Colonic mucosa (tissue), 4 donors: ENCODE measurements at regions not wholly inside any gene's neighbourhood (a gene's known extent, or its start where the extent isn't known, plus 50 kb on each side); places are given as distances from the start of the nearest gene placed in this dataset.

Source experiments
- DNase-seq: peaks from one replicate; pipeline ENCODE4 v3.0.0-alpha.2; 2020
- H3K27ac ChIP-seq: fragments of 200-600 bp; one replicate; pipeline ENCODE4 v1.8.0; 2021
- H3K27me3 ChIP-seq: fragments of 200-600 bp; one replicate; pipeline ENCODE4 v1.8.0; 2021
- H3K36me3 ChIP-seq: fragments of 200-600 bp; one replicate; pipeline ENCODE4 v1.8.0; 2021
- H3K4me1 ChIP-seq: fragments of 200-600 bp; one replicate; pipeline ENCODE4 v1.8.0; 2021; ENCODE audit warnings: mild to moderate bottlenecking
- H3K4me3 ChIP-seq: fragments of 200-600 bp; one replicate; pipeline ENCODE4 v1.8.0; 2021
- H3K9ac ChIP-seq, 2 donors: one replicate each; pipeline ENCODE4 v1.7.0; 2013; ENCODE audit warnings: control low read depth in 2 of 2, low read depth in 2 of 2, low read length in 2 of 2
- H3K9me3 ChIP-seq: fragments of 200-600 bp; one replicate; pipeline ENCODE4 v1.8.0; 2021
- intact Hi-C: fragments of 100-400 bp; cut with DNase I; formaldehyde crosslinking; loops from one replicate; pipeline ENCODE4 v1.14.1; 2022
- TF ChIP-seq, protein P1 (sequence below): fragments of 200-600 bp; IDR thresholded peaks from one replicate; pipeline ENCODE4 v1.8.0; 2022; ENCODE audit warnings: antibody characterized with exemption, mild to moderate bottlenecking
- donor health status: healthy.
- donor health status: DM: no; HTN: no; CAD: no.
- donor health status: DM: no; HTN: no; CAD: no.

DNA sequence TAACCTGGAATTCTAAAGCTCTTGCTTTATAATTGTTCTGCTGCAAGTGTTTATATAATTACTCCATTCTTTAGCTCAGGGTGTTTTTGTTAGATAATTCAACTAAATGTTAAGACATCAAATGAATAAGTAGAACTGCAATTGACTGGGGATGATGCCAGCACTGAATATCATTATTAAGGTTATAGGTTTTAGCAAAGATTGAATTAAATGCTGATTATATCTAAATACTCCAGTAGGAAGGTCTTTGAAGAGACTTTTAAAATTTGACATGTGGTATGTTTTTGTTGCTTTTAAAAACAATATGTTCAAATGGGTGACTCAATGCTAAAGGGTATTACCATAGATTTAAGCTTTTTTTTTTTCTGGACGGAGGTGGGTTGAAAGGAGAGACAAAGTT is 170.1 kb upstream of the THUMPD2 start:
- TF ChIP-seq, protein P1, sequence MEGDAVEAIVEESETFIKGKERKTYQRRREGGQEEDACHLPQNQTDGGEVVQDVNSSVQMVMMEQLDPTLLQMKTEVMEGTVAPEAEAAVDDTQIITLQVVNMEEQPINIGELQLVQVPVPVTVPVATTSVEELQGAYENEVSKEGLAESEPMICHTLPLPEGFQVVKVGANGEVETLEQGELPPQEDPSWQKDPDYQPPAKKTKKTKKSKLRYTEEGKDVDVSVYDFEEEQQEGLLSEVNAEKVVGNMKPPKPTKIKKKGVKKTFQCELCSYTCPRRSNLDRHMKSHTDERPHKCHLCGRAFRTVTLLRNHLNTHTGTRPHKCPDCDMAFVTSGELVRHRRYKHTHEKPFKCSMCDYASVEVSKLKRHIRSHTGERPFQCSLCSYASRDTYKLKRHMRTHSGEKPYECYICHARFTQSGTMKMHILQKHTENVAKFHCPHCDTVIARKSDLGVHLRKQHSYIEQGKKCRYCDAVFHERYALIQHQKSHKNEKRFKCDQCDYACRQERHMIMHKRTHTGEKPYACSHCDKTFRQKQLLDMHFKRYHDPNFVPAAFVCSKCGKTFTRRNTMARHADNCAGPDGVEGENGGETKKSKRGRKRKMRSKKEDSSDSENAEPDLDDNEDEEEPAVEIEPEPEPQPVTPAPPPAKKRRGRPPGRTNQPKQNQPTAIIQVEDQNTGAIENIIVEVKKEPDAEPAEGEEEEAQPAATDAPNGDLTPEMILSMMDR: no peak
- no peaks in the 10 kb centered on the region for H3K9me3 ChIP-seq
- no peaks in the 10 kb centered on the region for H3K36me3 ChIP-seq
- no peak for DNase-seq
- H3K9ac ChIP-seq: no peak overlapping the region
- H3K27me3 ChIP-seq: no peaks in the 10 kb centered on the region
- intact Hi-C loops: no loop called here
- H3K4me1 ChIP-seq: no peaks in the 10 kb centered on the region
- no peak overlapping the region for H3K4me3 ChIP-seq
- H3K27ac ChIP-seq: no peak overlapping the region

GRCh38 chr2:39948016-39948719 is 169.1 kb upstream of the THUMPD2 start:
- intact Hi-C loops: no loop called here
- Histone ChIP-seq H3K27ac (no peak overlapping the region), H3K9me3 (no peaks in the 10 kb centered on the region), H3K36me3 (no peaks in the 10 kb centered on the region), H3K27me3 (no peaks in the 10 kb centered on the region), H3K9ac (no peak overlapping the region), H3K4me3 (no peak overlapping the region), H3K4me1 (no peaks in the 10 kb centered on the region)
- TF ChIP-seq, protein P1: no peak
- no peak for DNase-seq

- no peak overlapping the region for H3K4me3 ChIP-seq
- no peaks in the 10 kb centered on the region for H3K27me3 ChIP-seq
- H3K27ac ChIP-seq: no peak overlapping the region
- no peak for DNase-seq
- TF ChIP-seq, protein P1: no peak
- no peaks in the 10 kb centered on the region for H3K9me3 ChIP-seq
- H3K36me3 ChIP-seq: no peaks in the 10 kb centered on the region
- intact Hi-C loops: no loop called here
- no peak overlapping the region for H3K9ac ChIP-seq
- no peaks in the 10 kb centered on the region for H3K4me1 ChIP-seq
Observed at GRCh38 chr2:39947294-39948015, 168.4 kb upstream of the THUMPD2 start.

- H3K9me3 ChIP-seq: no peaks in the 10 kb centered on the region
- intact Hi-C loops: no loop called here
- no peaks in the 10 kb centered on the region for H3K36me3 ChIP-seq
- H3K9ac ChIP-seq: no peak overlapping the region
- TF ChIP-seq, protein P1: no peak
- no peak overlapping the region for H3K4me3 ChIP-seq
- no peak for DNase-seq
- H3K27me3 ChIP-seq: no peaks in the 10 kb centered on the region
- no peak overlapping the region for H3K27ac ChIP-seq
- H3K4me1 ChIP-seq: no peaks in the 10 kb centered on the region
Observed at GRCh38 chr2:39942950-39943349, 163.9 kb upstream of the THUMPD2 start.

DNA sequence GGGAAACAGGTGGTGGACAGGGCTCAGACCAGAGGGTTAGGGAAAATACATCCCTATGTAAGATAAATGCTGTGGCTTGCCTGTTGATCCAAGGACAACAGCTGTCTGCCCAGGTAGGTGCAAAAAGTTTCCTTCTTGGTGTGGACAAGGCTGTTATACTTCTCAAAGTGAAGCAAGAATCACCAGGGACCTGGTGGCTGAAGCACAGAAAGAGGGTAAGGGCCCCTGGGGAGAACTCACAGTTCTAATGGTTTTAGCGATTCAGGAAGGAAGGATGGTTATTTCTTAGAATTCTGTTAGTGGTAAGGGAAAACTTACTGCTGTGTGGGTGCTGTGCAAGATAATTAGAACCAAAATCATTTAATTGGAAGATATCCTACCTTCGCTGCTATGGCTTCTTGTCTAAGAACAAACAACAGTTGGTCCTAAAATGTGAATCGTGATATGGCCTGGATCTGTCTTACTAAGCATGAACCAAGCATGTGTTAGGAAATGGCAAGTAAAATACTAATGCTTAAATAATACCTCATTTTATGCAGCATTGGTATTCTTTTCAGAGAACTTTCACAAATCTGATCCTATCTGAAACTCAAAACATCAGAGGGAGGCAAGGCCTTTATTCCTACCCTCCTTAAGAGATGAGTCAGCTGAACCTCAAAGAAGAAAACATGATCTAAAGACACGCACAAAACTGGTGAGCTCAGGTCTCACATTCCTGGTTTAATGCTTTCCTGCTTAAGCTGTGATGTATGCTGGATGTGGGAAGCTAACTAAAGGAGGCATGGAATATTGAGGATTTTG is 159.2 kb upstream of the THUMPD2 start:
- intact Hi-C loops: no loop called here
- H3K4me1 ChIP-seq: no peaks in the 10 kb centered on the region
- TF ChIP-seq, protein P1: no peak
- no peaks in the 10 kb centered on the region for H3K9me3 ChIP-seq
- no peaks in the 10 kb centered on the region for H3K36me3 ChIP-seq
- H3K4me3 ChIP-seq: no peak overlapping the region
- H3K27me3 ChIP-seq: no peaks in the 10 kb centered on the region
- no peak overlapping the region for H3K9ac ChIP-seq
- no peak overlapping the region for H3K27ac ChIP-seq
- DNase-seq: no peak
